ENCODE measurements at regions not wholly inside any gene's neighbourhood (a gene's known extent, or its start where the extent isn't known, plus 50 kb on each side); places are given as distances from the start of the nearest gene placed in this dataset.

GRCh38 chr3:21806733-21807132, 55.7 kb upstream of the ZNF385D start:
- Histone ChIP-seq H3K27me3 (ENCODE audit: control insufficient read depth in 1 of 2, insufficient read depth in 2 of 2, low read length in 2 of 2) (no peaks in the 10 kb centered on the region), H3K9ac (ENCODE audit: insufficient read depth, low read depth, low read length) (no peak overlapping the region), H3K4me1 (ENCODE audit: insufficient read depth, low read length) (no peaks in the 10 kb centered on the region), H3K79me2 (ENCODE audit: insufficient read depth, low read length) (no peaks in the 10 kb centered on the region), H3K27ac (ENCODE audit: extremely low read length, insufficient read depth, low read length) (no peak overlapping the region), H2AFZ (ENCODE audit: low read length) (no peak overlapping the region), H3K4me2 (ENCODE audit: low read depth, low read length) (no peak overlapping the region), H3K4me3 (replicated peaks in 1 of 3; ENCODE audit: insufficient read depth in 1 of 3, low read depth in 2 of 3, low read length in 3 of 3) (no peak overlapping the region), H3K9me3 (ENCODE audit: low read length) (peaks cover 6% of the 10 kb centered on the region; the same call in 1 of the 2 replicates), H3K36me3 (replicated peaks in 1 of 2; ENCODE audit: control insufficient read depth in 1 of 2, insufficient read depth in 2 of 2, low read length in 2 of 2) (no peaks in the 10 kb centered on the region), H4K20me1 (ENCODE audit: insufficient read depth, low read length) (no peaks in the 10 kb centered on the region)
- 0% methylated on average over 1 of the region's 1 CpG for WGBS (ENCODE audit: low lambda C conversion rate)
- in situ Hi-C loops (cut with HindIII; ENCODE audit: extremely low pct_ligation_motif_present, low pct_unique_long_range_greater_than_20kb) (no loop called here), intact Hi-C loops (cut with micrococcal nuclease; ENCODE audit: unreplicated experiment) (no loop called here)
- FAIRE-seq (no peak), DNase-seq (ENCODE audit: low spot score) (no peak), ATAC-seq (no peak)
- TF ChIP-seq ZEB1 (IDR thresholded peaks at IDR 0.05; ENCODE audit: insufficient replicate concordance, low read depth) = no peak
- no peak for TF ChIP-seq TRIM24 (CRISPR knock-in tag; IDR thresholded peaks at IDR 0.05)
- no peak for TF ChIP-seq ZFP36L1 (CRISPR knock-in tag; IDR thresholded peaks at IDR 0.05)
- no peak for TF ChIP-seq CREB3 (CRISPR knock-in tag; IDR thresholded peaks at IDR 0.05)
- no peak for TF ChIP-seq NBN (conservative IDR thresholded peaks at IDR 0.05)
- no peak for TF ChIP-seq ATF1 (CRISPR knock-in tag; IDR thresholded peaks at IDR 0.05)
- no peak for TF ChIP-seq FOXP1 (IDR thresholded peaks at IDR 0.05)
- TF ChIP-seq FOXP1 (CRISPR knock-in tag; IDR thresholded peaks at IDR 0.05) = no peak
- no peak for TF ChIP-seq ZNF770 (CRISPR knock-in tag; IDR thresholded peaks at IDR 0.05)
- no peak for TF ChIP-seq SNAPC2 (CRISPR knock-in tag; IDR thresholded peaks at IDR 0.05)
- no peak for TF ChIP-seq ZNF530 (CRISPR knock-in tag; IDR thresholded peaks at IDR 0.05; ENCODE audit: low read depth)
- TF ChIP-seq, protein P1, sequence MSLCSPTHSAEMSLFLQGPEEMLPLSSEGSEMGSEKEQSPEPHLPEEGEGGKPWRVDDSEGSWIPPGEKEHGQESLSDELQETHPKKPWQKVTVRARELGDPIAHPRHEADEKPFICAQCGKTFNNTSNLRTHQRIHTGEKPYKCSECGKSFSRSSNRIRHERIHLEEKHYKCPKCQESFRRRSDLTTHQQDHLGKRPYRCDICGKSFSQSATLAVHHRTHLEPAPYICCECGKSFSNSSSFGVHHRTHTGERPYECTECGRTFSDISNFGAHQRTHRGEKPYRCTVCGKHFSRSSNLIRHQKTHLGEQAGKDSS (CRISPR knock-in tag; IDR thresholded peaks at IDR 0.05; ENCODE audit: borderline replicate concordance, low read depth) = no peak
- ChIA-PET CTCF (ENCODE audit: low intra/inter-chr PET ratio, low total read pairs) (no interaction called here), POLR2A (no interaction called here)
- no TSS peak for BruUV-seq (replicated peaks)

Data from HepG2 (cell line).